H9 (cell line): ENCODE measurements at regions not wholly inside any gene's neighbourhood (a gene's known extent, or its start where the extent isn't known, plus 50 kb on each side); places are given as distances from the start of the nearest gene placed in this dataset.

Source experiments
- DNase-seq: peaks from one replicate; pipeline ENCODE4 v3.0.0-alpha.2; 2017
- H2AFZ ChIP-seq: one replicate; pipeline ENCODE4 v1.6.1; 2013; ENCODE audit warnings: mild to moderate bottlenecking, low read length, control low read depth, moderate library complexity
- H2AK5ac ChIP-seq: 2 replicates; pipeline ENCODE4 v1.6.1; 2013; ENCODE audit warnings: low read length, control low read depth, mixed read lengths; ENCODE audit not compliant: insufficient read length
- H2BK120ac ChIP-seq: one replicate; pipeline ENCODE4 v1.6.1; 2013; ENCODE audit warnings: low read depth, mild to moderate bottlenecking, low read length, control low read depth, inconsistent platforms; ENCODE audit not compliant: poor library complexity, severe bottlenecking
- H2BK12ac ChIP-seq: 2 replicates; pipeline ENCODE4 v1.6.1; 2013; ENCODE audit warnings: low read length, control low read depth, mixed read lengths, low read depth; ENCODE audit not compliant: insufficient read length
- H2BK15ac ChIP-seq: 2 replicates; pipeline ENCODE4 v1.6.1; 2013; ENCODE audit warnings: low read depth, low read length, control low read depth
- H2BK20ac ChIP-seq: one replicate; pipeline ENCODE4 v1.6.1; 2013; ENCODE audit warnings: low read depth, mild to moderate bottlenecking, low read length, control low read depth, inconsistent platforms; ENCODE audit not compliant: poor library complexity, severe bottlenecking
- H2BK5ac ChIP-seq: 2 replicates; pipeline ENCODE4 v1.6.1; 2013; ENCODE audit warnings: low read length, control low read depth, mixed read lengths; ENCODE audit not compliant: insufficient read length
- H3K14ac ChIP-seq: 2 replicates; pipeline ENCODE4 v1.6.1; 2013; ENCODE audit warnings: low read length, control low read depth; ENCODE audit not compliant: insufficient read depth
- H3K18ac ChIP-seq: 2 replicates; pipeline ENCODE4 v1.6.1; 2013; ENCODE audit warnings: low read depth, mild to moderate bottlenecking, mixed read lengths, low read length, control low read depth; ENCODE audit not compliant: insufficient read length
- H3K23ac ChIP-seq: 2 replicates; pipeline ENCODE4 v1.6.1; 2013; ENCODE audit warnings: low read length, control low read depth, mixed read lengths, low read depth; ENCODE audit not compliant: insufficient read length
- H3K23me2 ChIP-seq: 2 replicates; pipeline ENCODE4 v1.6.1; 2013; ENCODE audit warnings: low read depth, mild to moderate bottlenecking, mixed read lengths, low read length, control low read depth; ENCODE audit not compliant: insufficient read length, poor library complexity, severe bottlenecking
- H3K27ac ChIP-seq: 2 replicates; pipeline ENCODE4 v1.5.1; 2013; ENCODE audit warnings: low read length, control low read depth, mixed read lengths, low read depth; ENCODE audit not compliant: insufficient read length
- H3K27me3 ChIP-seq: 2 replicates; pipeline ENCODE4 v1.6.1; 2013; ENCODE audit warnings: low read length, control low read depth, inconsistent platforms; ENCODE audit not compliant: insufficient read depth
- H3K4ac ChIP-seq: 2 replicates; pipeline ENCODE4 v1.6.1; 2013; ENCODE audit warnings: low read depth, mild to moderate bottlenecking, control low read depth, inconsistent platforms, low read length, moderate library complexity
- H3K4me1 ChIP-seq: 2 replicates; pipeline ENCODE4 v1.6.1; 2013; ENCODE audit warnings: low read length, control low read depth, inconsistent platforms; ENCODE audit not compliant: insufficient read depth
- H3K4me2 ChIP-seq: 2 replicates; pipeline ENCODE4 v1.6.1; 2013; ENCODE audit warnings: low read length, control low read depth, mixed read lengths; ENCODE audit not compliant: insufficient read length, insufficient read depth
- H3K56ac ChIP-seq: 2 replicates; pipeline ENCODE4 v1.6.1; 2013; ENCODE audit warnings: low read depth, mild to moderate bottlenecking, mixed read lengths, low read length, control low read depth; ENCODE audit not compliant: insufficient read length
- H3K79me1 ChIP-seq: 2 replicates; pipeline ENCODE4 v1.6.1; 2013; ENCODE audit warnings: low read depth, mild to moderate bottlenecking, moderate library complexity, low read length, control low read depth, inconsistent platforms; ENCODE audit not compliant: insufficient read depth, poor library complexity, severe bottlenecking
- H3K79me2 ChIP-seq: 2 replicates; pipeline ENCODE4 v1.6.1; 2013; ENCODE audit warnings: low read length, control low read depth, inconsistent platforms; ENCODE audit not compliant: insufficient read depth
- H3K9ac ChIP-seq: 2 replicates; pipeline ENCODE4 v1.6.1; 2013; ENCODE audit warnings: low read length, control low read depth, mixed read lengths; ENCODE audit not compliant: insufficient read length; ENCODE audit errors: extremely low read depth
- H3K9me3 ChIP-seq: one replicate; pipeline ENCODE4 v1.6.1; 2013; ENCODE audit warnings: low read depth, low read length, inconsistent platforms; ENCODE audit not compliant: control insufficient read depth
- H3T11ph ChIP-seq: one replicate; pipeline ENCODE4 v1.6.1; 2013; ENCODE audit warnings: mild to moderate bottlenecking, low read length, control low read depth, inconsistent platforms
- H4K20me1 ChIP-seq: one replicate; pipeline ENCODE4 v1.6.1; 2013; ENCODE audit not compliant: control insufficient read depth, insufficient read length, insufficient read depth
- H4K5ac ChIP-seq: 2 replicates; pipeline ENCODE4 v1.6.1; 2013; ENCODE audit warnings: low read depth, mild to moderate bottlenecking, mixed read lengths, low read length, control low read depth; ENCODE audit not compliant: insufficient read length
- H4K8ac ChIP-seq: replicated peaks from 2 replicates; pipeline ENCODE4 v1.6.1; 2013; ENCODE audit warnings: low read length, control low read depth, mixed read lengths, low read depth; ENCODE audit not compliant: insufficient read length
- H4K91ac ChIP-seq: 2 replicates; pipeline ENCODE4 v1.6.1; 2013; ENCODE audit warnings: low read depth, mild to moderate bottlenecking, moderate library complexity, mixed read lengths, low read length, control low read depth; ENCODE audit not compliant: insufficient read length
- H3K27ac Mint-ChIP-seq, 3 experiments: 2 replicates in 2 of 3; 3 replicates in 1 of 3; pipeline ENCODE4 v1.8.0; 2020 to 2021; ENCODE audit warnings: mixed read lengths in 3 of 3, mild to moderate bottlenecking in 1 of 3, moderate library complexity in 1 of 3
- H3K27me3 Mint-ChIP-seq: 2 replicates; pipeline ENCODE4 v1.8.0; 2021; ENCODE audit warnings: low read depth, mild to moderate bottlenecking, moderate library complexity, mixed read lengths
- H3K36me3 Mint-ChIP-seq, 3 experiments: 2 replicates in 2 of 3; 3 replicates in 1 of 3; pipeline ENCODE4 v1.8.0; 2020 to 2021; ENCODE audit warnings: low read depth in 3 of 3, mixed read lengths in 3 of 3; ENCODE audit not compliant: insufficient read depth in 1 of 3
- H3K4me1 Mint-ChIP-seq, 2 experiments: 2 replicates each; pipeline ENCODE4 v1.8.0; 2020; ENCODE audit warnings: mixed read lengths in 2 of 2
- H3K4me3 Mint-ChIP-seq, 2 experiments: 2 replicates in 1 of 2; 3 replicates in 1 of 2; pipeline ENCODE4 v1.8.0; 2020 to 2021; ENCODE audit warnings: mild to moderate bottlenecking in 2 of 2, mixed read lengths in 2 of 2, moderate library complexity in 1 of 2
- H3K9me3 Mint-ChIP-seq, 2 experiments: 2 replicates in 1 of 2; 3 replicates in 1 of 2; pipeline ENCODE4 v1.8.0; 2020; ENCODE audit warnings: mild to moderate bottlenecking in 2 of 2, mixed read lengths in 2 of 2, moderate library complexity in 1 of 2
- CTCF ChIP-seq: fragments of 200-600 bp; sonication (generic); conservative IDR thresholded peaks from 3 replicates; pipeline ENCODE4 v1.8.0; 2021; ENCODE audit warnings: antibody characterized with exemption, mild to moderate bottlenecking
- WGBS: extraction: QIAGEN DNeasy Blood & Tissue Kit; methylation state at CpG from one replicate; pipeline ENCODE4 v1.1.7; 2013; ENCODE audit warnings: missing lambda C conversion rate, low lambda C conversion rate, mixed read lengths; ENCODE audit not compliant: insufficient read length; ENCODE audit errors: extremely low coverage; 5-methylcytosine and 5-hydroxymethylcytosine counted together

GRCh38 chr10:64486149-64486548, 964.9 kb downstream of the REEP3 start:
- H3K18ac ChIP-seq = no peak overlapping the region
- no CpG with 5 or more reads among the region's 2 CpGs for WGBS
- no peak overlapping the region for H2BK120ac ChIP-seq
- H3K9me3 ChIP-seq = no peaks in the 10 kb centered on the region
- no peaks in the 10 kb centered on the region for H3K4me1 ChIP-seq
- H2BK15ac ChIP-seq = no peak overlapping the region
- no peak overlapping the region for H2BK12ac ChIP-seq
- no peak overlapping the region for H2AK5ac ChIP-seq
- no peak for DNase-seq
- no peak overlapping the region for H2AFZ ChIP-seq
- no peak overlapping the region for H3K4ac ChIP-seq
- Mint-ChIP-seq H3K27me3 (no peaks in the 10 kb centered on the region), H3K36me3 (no peaks in the 10 kb centered on the region), H3K4me1 (peaks cover 2 to 4% of the 10 kb centered on the region in 2 experiments; a peak in 2 of 4 replicates), H3K4me3 (no peak overlapping the region), H3K27ac (no peak overlapping the region), H3K9me3 (peaks cover 0 to 3% of the 10 kb centered on the region in 2 experiments; a peak in 3 of 5 replicates)
- H3K56ac ChIP-seq = no peak overlapping the region
- no peak overlapping the region for H2BK5ac ChIP-seq
- no peak overlapping the region for H3K27ac ChIP-seq
- H3T11ph ChIP-seq = no peak overlapping the region
- no peak overlapping the region for H3K9ac ChIP-seq
- no peaks in the 10 kb centered on the region for H3K27me3 ChIP-seq
- no peaks in the 10 kb centered on the region for H4K20me1 ChIP-seq
- H3K23ac ChIP-seq = no peak overlapping the region
- no peak overlapping the region for H2BK20ac ChIP-seq
- H3K14ac ChIP-seq = no peak overlapping the region
- H4K8ac ChIP-seq = no peak overlapping the region
- H3K79me1 ChIP-seq = no peaks in the 10 kb centered on the region
- H4K91ac ChIP-seq = no peak overlapping the region
- H3K4me2 ChIP-seq = no peak overlapping the region
- no peaks in the 10 kb centered on the region for H3K79me2 ChIP-seq
- TF ChIP-seq CTCF = no peak
- no peaks in the 10 kb centered on the region for H3K23me2 ChIP-seq
- H4K5ac ChIP-seq = no peak overlapping the region
